ENCODE measurements at regions not wholly inside any gene's neighbourhood (a gene's known extent, or its start where the extent isn't known, plus 50 kb on each side); places are given as distances from the start of the nearest gene placed in this dataset.

DNA sequence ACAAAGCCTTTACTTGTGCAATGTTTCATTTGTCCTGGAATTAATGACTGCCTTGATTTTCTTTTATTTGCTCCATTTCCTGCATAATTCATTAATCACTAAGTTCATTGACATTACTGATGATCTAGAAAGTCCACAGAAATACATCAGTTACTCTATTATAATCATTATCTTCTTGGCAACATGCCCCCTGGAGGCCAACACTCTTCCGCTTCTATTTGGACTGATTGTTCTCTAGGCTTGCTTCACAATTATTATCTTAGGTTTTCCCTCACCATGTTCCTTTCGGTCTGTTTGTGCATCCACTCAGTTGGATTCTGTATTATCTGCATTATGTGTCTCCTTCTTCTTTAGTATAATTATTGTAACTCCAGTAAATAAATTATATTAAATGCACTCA lies 461.0 kb upstream of the CDH2 start:
- TF ChIP-seq, protein P1, sequence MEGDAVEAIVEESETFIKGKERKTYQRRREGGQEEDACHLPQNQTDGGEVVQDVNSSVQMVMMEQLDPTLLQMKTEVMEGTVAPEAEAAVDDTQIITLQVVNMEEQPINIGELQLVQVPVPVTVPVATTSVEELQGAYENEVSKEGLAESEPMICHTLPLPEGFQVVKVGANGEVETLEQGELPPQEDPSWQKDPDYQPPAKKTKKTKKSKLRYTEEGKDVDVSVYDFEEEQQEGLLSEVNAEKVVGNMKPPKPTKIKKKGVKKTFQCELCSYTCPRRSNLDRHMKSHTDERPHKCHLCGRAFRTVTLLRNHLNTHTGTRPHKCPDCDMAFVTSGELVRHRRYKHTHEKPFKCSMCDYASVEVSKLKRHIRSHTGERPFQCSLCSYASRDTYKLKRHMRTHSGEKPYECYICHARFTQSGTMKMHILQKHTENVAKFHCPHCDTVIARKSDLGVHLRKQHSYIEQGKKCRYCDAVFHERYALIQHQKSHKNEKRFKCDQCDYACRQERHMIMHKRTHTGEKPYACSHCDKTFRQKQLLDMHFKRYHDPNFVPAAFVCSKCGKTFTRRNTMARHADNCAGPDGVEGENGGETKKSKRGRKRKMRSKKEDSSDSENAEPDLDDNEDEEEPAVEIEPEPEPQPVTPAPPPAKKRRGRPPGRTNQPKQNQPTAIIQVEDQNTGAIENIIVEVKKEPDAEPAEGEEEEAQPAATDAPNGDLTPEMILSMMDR (IDR thresholded peaks at IDR 0.05): no peak
- no peak for TF ChIP-seq POLR2A (IDR thresholded peaks at IDR 0.05)

Data from body of pancreas (tissue), 4 donors.